Sigmoid colon (tissue), 4 donors: ENCODE measurements at regions not wholly inside any gene's neighbourhood (a gene's known extent, or its start where the extent isn't known, plus 50 kb on each side); places are given as distances from the start of the nearest gene placed in this dataset.

ENCODE experiments used
- CTCF ChIP-seq, 4 experiments: fragments of 450-650 bp in 3 of 4; fragments of 200-600 bp in 1 of 4; IDR thresholded peaks; one replicate each; pipeline ENCODE4 v1.5.1; 2016 to 2019; ENCODE audit warnings: antibody characterized with exemption in 4 of 4, mild to moderate bottlenecking in 3 of 4, moderate library complexity in 2 of 4
- EP300 ChIP-seq, 4 donors: sonication (generic); formaldehyde crosslinking; IDR thresholded peaks; one replicate each; pipeline ENCODE4 v1.6.1; 2017; ENCODE audit warnings: antibody characterized with exemption in 4 of 4

GRCh38 chr4:130029442-130029841 lies 933.5 kb downstream of the C4orf33 start:
- TF ChIP-seq CTCF (IDR thresholded peaks at IDR 0.05) (no peak), EP300 (IDR thresholded peaks at IDR 0.05) (no peak)
